HG03457 (cell line): ENCODE measurements at regions not wholly inside any gene's neighbourhood (a gene's known extent, or its start where the extent isn't known, plus 50 kb on each side); places are given as distances from the start of the nearest gene placed in this dataset.
"Not testable (repeated sequence)": the region's sequence is repeated elsewhere in the genome, so short reads cannot be mapped to it uniquely, and the experiment has no call there.

Experiments
- ATAC-seq: cut with Tn5 transposase; IDR thresholded peaks from one replicate; pipeline ENCODE4 v1.9.1; 2021; ENCODE audit warnings: moderate number of reproducible peaks; ENCODE audit not compliant: unreplicated experiment

GRCh38 chr14:105894978-105895881, 368.8 kb downstream of the TMEM121 start:
- ATAC-seq: no peak

DNA sequence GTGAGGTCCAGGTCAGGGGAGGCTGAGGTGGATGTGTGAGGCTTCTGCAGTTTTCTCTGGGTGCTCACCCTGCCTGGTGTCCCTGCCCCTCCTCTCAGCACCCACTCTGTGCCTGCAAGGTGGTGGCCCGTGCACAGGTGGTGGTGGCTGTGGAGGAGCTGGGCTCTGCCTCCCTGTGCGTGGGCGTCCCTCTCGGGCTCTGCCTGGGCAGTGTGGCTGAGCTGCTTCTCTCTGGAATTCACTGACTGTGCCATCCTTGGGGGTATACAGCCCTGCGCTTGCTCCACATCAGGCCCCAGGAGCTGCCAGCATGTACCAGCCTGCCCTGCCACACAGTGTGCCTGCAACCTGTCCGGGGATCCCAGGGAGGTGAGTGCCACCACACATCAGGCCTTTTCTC, 369.8 kb downstream of the TMEM121 start:
- ATAC-seq: not testable (repeated sequence)

DNA sequence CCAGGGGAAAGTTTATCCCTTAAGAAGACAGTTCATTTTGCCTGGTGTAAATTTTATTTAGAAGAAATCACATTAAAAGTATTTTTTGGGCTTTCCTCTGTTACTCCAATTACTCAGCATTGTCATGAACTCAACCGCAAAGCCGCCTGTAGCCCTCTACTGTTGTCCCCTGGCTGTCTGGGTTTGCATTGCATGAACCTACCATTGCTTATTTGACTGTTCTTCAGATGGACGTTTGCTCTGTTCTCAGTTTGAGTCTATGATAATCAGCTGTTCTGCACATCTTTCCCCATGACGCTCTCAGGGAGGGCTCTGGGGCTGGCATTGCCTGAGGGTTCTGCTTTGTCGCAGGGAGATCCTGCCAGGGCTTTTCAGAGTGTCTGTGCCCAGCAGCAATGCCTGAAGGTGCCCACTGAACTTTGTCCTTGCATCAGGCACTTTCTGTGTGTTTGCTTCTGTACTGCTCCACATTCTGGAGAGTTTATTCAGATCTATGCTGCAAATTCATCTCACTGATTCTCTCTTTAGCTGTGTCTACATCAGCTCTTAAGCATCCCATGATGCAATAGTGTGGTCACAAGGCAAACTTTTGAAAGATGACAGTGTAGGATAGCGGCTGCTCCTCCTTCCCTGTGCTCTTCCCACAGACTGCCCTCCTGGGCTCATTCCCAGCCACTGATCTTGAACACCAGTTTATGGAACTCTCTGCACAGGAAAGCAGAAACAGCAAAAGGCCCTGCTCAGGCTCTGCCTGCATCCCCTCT, 370.8 kb downstream of the TMEM121 start:
- ATAC-seq: not testable (repeated sequence)

DNA sequence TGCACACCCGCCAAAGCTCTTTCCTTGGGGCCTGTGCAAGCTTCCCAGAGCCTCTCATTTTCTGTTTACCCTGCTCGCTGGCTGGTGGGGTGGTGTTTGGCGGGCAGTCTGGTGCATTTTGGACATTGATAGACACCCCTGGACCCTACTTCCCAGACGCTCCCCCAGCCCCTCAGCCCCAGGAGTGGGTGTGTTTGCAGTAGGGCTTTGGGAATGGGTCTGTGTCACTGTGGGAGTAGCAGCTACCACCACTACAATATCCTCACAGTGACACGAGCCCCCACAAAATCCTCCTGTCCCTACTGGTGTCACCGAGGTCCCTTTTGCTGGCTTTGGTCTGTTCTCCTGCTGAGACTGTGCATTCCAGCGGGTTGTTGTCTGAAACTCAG, 371.3 kb downstream of the TMEM121 start:
- no peak for ATAC-seq

- ATAC-seq: no peak
Observed at GRCh38 chr14:105898482-105899010, 372.2 kb downstream of the TMEM121 start.

- ATAC-seq: no peak
Observed at GRCh38 chr14:105899071-105899641, 372.8 kb downstream of the TMEM121 start.

- ATAC-seq: no peak
Observed at GRCh38 chr14:105899657-105900397, 373.4 kb downstream of the TMEM121 start.

GRCh38 chr14:105900398-105901160, 374.2 kb downstream of the TMEM121 start:
- no peak for ATAC-seq

GRCh38 chr14:105901226-105901625, 374.8 kb downstream of the TMEM121 start:
- no peak for ATAC-seq

- no peak for ATAC-seq
Observed at GRCh38 chr14:105902131-105902898, 375.9 kb downstream of the TMEM121 start.

GRCh38 chr14:105902899-105903165, 376.4 kb downstream of the TMEM121 start:
- ATAC-seq: not testable (repeated sequence)

GRCh38 chr14:105903971-105904370, 377.6 kb downstream of the TMEM121 start:
- no peak for ATAC-seq

DNA sequence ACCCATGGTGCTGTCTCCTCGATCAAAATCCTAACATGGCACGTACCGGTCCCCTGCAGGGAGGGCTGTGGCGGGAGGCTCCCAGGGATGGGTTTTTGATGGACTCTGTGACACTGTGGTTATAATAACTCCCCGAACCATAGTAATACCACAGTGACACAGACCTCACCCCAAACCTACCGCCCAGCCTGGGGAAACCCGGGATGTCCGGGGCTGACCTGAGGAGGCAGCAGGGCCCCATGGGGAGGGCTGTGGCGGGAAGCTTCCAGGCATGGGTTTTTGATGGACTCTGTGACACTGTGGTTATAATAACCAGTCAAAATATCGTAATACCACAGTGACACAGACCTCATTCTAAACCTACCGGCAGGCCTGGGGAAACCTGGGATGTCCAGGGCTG, 378.0 kb downstream of the TMEM121 start:
- ATAC-seq: no peak

DNA sequence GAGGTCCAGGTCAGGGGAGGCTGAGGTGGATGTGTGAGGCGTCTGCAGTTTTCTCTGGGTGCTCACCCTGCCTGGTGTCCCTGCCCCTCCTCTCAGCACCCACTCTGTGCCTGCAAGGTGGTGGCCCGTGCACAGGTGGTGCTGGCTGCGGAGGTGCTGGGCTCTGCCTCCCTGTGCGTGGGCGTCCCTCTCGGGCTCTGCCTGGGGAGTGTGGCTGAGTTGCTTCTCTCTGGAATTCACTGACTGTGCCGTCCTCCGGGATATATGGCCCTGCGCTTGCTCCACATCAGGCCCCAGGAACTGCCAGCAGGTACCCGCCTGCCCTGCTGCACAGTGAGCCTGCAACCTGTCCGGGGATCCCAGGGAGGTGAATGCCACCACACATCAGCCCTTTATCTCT, 379.1 kb downstream of the TMEM121 start:
- no peak for ATAC-seq

DNA sequence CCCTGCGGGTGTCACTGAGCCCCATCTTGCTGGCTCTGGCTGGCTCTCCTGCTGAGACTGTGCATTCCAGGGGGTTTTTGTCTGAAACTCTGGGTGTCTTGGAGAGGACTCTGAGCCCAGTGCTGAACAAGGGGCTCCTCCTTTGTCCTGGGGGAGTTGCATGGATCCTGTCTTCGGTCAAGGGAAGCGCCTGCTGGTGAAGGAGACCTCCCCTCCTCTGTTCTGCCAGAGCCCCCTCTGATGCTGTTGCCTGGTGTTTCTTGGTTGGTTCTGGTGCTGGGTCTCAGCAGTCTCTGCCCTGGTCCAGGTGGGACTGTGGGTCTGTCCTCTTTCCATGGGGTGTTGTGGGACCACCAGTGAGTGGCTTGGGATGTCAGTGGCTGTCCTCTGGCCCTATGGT, 380.9 kb downstream of the TMEM121 start:
- ATAC-seq: no peak

- no peak for ATAC-seq
Observed at GRCh38 chr14:105908006-105908405, 381.6 kb downstream of the TMEM121 start.

DNA sequence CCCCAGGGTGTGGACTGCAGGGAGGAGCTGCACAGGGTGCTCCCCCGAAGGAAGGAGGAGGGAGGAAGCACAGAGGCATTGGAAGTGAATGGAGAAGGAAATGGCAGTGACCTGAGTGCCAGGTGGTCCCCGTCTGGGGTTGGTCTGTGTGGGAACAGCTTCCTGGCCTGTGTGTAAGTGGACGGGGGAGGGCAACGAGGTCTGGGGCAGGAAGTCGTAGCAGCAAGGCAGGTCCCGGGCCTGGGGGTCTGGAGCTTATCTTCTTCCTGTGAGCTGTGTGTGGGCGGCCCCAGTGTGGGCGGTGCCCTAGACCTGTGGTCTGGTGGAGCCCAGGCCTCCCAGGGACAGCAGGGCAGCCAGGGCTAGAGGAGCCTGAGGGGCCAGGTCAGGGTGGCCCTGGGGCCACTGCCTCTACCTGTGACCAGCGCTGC, 382.1 kb downstream of the TMEM121 start:
- ATAC-seq: no peak

GRCh38 chr14:105909046-105909827, 382.9 kb downstream of the TMEM121 start:
- no peak for ATAC-seq

DNA sequence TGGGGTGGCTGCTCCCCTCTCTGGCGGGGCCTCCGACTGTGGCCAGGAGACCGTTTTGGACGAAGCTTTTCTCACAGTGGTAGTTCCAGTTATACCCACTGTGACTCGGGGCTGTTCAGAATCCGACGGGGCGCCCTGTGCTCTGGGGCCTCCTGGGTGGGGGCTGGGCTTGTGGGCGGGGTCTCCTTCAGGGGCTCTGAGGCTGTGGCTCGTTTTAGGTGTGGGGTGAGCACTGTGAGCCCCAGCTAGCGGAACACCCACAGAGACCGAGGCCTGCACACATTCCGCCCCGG, 383.4 kb downstream of the TMEM121 start:
- ATAC-seq: not testable (repeated sequence)
